Left lung (tissue), 4 donors: ENCODE measurements at regions not wholly inside any gene's neighbourhood (a gene's known extent, or its start where the extent isn't known, plus 50 kb on each side); places are given as distances from the start of the nearest gene placed in this dataset.

ENCODE experiments used
- ATAC-seq: fragments of 200-7000 bp; cut with Tn5 transposase; one replicate; pipeline ENCODE4 v1.9.1; 2020; ENCODE audit warnings: moderate library complexity
- DNase-seq, 4 donors: peaks; one replicate each; pipeline ENCODE4 v3.0.0-alpha.2; 2013 to 2020
- H3K27ac ChIP-seq, 2 donors: fragments of 200-600 bp; sonication (generic) in 1 of 2; one replicate each; pipeline versions ENCODE4 v1.5.0 to v1.8.0; 2020 to 2021
- H3K27me3 ChIP-seq, 2 donors: fragments of 200-600 bp; sonication (generic) in 1 of 2; one replicate each; pipeline versions ENCODE4 v1.5.0 to v1.8.0; 2020 to 2021
- H3K36me3 ChIP-seq, 2 donors: fragments of 200-600 bp; sonication (generic) in 1 of 2; one replicate each; pipeline versions ENCODE4 v1.5.0 to v1.8.0; 2020 to 2021
- H3K4me1 ChIP-seq, 2 donors: fragments of 200-600 bp; one replicate each; pipeline ENCODE4 v1.8.0; 2021
- H3K4me3 ChIP-seq, 2 donors: fragments of 200-600 bp; sonication (generic) in 1 of 2; one replicate each; pipeline versions ENCODE4 v1.5.0 to v1.8.0; 2020 to 2021; ENCODE audit warnings: mild to moderate bottlenecking in 1 of 2
- H3K9me3 ChIP-seq, 2 donors: fragments of 200-600 bp; sonication (generic) in 1 of 2; one replicate each; pipeline versions ENCODE4 v1.5.0 to v1.8.0; 2020 to 2021
- intact Hi-C, 2 donors: fragments of 100-400 bp; cut with DNase I; formaldehyde crosslinking; loops; one replicate each; pipeline versions ENCODE4 v1.11.2 to v1.14.2; 2022
- TF ChIP-seq, protein P1 (sequence below), 2 donors: fragments of 200-600 bp; sonication (generic) in 1 of 2; IDR thresholded peaks; one replicate each; pipeline versions ENCODE4 v1.5.0 to v1.8.0; 2021; ENCODE audit warnings: antibody characterized with exemption in 2 of 2
- donor health status: DM: no; HTN: yes; CAD: no.
- donor health status: DM: no; HTN: no; CAD: no.

DNA sequence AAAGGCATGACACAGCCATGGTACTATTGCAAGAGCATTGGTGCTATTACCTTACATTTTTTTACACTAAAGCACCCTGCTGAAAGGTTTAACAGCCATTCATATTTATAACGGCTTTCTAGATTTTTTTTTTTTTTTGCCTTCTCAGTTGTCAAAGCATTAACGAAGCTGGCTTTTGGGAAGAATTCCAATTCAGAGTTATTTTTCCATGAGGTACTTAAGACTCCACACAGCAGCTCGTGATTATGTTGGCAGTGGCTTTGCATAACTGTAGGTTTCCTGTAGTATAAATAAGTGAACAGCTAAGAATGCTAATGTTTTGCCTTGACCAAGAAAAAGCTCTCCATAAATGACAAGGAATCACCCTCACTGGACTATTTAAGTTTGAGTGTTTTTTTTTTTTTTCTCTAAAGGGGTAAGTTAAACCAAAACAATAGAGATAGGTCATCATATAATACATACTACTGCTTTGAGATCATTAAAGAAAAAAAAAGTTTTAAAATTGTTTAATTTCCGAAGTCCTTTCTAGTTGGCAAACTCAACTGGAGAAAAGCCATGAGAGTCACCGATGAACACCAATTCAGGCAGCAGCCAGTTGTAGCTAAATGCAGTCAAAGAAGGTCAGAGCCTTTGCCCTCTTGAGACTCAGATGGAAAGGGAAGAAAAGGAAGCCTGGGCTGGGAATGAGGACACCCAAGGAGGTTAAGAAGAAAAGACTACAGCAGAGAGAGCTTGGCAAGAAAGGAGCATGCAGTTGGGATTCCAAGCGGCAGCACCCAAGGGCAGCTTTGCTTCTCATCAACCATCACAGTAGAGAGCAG lies 187.4 kb upstream of the NCKAP5 start:
- no peaks in the 10 kb centered on the region for H3K4me1 ChIP-seq
- TF ChIP-seq, protein P1, sequence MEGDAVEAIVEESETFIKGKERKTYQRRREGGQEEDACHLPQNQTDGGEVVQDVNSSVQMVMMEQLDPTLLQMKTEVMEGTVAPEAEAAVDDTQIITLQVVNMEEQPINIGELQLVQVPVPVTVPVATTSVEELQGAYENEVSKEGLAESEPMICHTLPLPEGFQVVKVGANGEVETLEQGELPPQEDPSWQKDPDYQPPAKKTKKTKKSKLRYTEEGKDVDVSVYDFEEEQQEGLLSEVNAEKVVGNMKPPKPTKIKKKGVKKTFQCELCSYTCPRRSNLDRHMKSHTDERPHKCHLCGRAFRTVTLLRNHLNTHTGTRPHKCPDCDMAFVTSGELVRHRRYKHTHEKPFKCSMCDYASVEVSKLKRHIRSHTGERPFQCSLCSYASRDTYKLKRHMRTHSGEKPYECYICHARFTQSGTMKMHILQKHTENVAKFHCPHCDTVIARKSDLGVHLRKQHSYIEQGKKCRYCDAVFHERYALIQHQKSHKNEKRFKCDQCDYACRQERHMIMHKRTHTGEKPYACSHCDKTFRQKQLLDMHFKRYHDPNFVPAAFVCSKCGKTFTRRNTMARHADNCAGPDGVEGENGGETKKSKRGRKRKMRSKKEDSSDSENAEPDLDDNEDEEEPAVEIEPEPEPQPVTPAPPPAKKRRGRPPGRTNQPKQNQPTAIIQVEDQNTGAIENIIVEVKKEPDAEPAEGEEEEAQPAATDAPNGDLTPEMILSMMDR (IDR thresholded peaks at IDR 0.05), result no peak
- no peak overlapping the region for H3K27ac ChIP-seq
- no peaks in the 10 kb centered on the region for H3K36me3 ChIP-seq
- ATAC-seq, result peak; percentile 68
- H3K27me3 ChIP-seq, result no peaks in the 10 kb centered on the region
- no peak overlapping the region for H3K4me3 ChIP-seq
- no peaks in the 10 kb centered on the region for H3K9me3 ChIP-seq
- intact Hi-C loops, result no loop called here
- DNase-seq, result peak in 2 of 4 donors; percentile 88 to 92

DNA sequence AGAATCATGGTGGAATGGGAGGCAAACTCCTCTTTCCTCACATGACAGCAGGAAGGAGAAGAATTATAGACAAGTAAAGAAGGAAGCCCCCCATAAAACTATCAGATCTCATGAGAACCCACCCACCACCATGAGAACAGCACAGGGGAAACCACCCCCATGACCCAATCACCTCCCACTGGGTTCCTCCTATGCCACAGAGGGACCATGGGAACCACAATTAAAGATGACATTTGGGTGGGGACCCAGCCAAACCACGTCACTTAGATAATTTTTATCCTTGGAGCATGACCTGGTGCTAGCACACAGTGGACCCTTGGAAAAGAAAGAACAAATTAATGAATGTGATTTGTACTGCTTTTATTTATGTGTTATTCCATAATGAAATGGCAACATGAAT lies 188.6 kb upstream of the NCKAP5 start:
- ATAC-seq (no peak), DNase-seq (no peak)
- TF ChIP-seq, protein P1 (IDR thresholded peaks at IDR 0.05), result no peak
- Histone ChIP-seq H3K27me3 (no peaks in the 10 kb centered on the region), H3K36me3 (no peaks in the 10 kb centered on the region), H3K27ac (no peak overlapping the region), H3K9me3 (no peaks in the 10 kb centered on the region), H3K4me3 (no peak overlapping the region), H3K4me1 (no peaks in the 10 kb centered on the region)
- intact Hi-C loops, result no loop called here

DNA sequence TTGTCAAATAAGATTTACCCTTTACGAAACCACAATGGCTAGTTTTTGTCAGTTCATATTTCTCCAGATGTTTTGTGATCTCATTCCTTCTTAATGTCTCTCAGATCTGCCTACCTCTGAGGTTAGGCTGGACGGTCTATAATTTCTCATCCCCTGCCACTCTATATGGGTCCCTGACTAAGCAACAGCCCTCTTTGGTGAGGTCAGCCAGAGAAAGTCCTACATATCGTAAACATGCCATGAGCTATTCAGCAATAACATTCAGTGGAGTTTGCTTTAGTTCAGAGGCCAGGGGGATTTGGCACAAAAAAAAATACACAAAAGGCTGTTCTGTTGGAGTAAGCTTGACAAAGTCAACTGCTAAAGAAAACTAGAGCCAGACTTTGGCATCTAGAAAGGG lies 192.1 kb upstream of the NCKAP5 start:
- no peaks in the 10 kb centered on the region for H3K4me1 ChIP-seq
- ATAC-seq, result no peak
- TF ChIP-seq, protein P1 (IDR thresholded peaks at IDR 0.05), result no peak
- H3K27ac ChIP-seq, result no peak overlapping the region
- no peaks in the 10 kb centered on the region for H3K36me3 ChIP-seq
- H3K9me3 ChIP-seq, result no peaks in the 10 kb centered on the region
- no peaks in the 10 kb centered on the region for H3K27me3 ChIP-seq
- intact Hi-C loops, result no loop called here
- H3K4me3 ChIP-seq, result no peak overlapping the region
- DNase-seq, result peak in 1 of 4 donors; percentile 72

DNA sequence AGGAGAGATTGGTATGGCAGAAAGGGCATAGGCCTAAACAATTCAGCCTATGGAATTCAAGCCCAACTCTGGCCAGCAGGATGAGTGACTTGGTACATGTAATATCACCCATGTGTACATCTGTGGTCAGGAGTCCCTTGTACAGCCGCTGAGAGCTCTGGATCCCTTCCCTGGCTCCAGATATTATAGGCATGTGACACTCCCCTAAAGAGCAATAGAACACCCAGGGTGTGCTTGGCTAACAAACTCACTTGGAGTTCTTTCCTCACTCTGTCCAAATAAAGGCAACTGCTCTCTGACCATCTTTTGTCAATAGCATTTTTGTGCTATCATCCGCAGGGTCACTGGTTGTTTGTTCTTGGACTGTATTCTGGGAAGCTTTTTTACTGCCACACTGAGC lies 197.4 kb upstream of the NCKAP5 start:
- ATAC-seq, result peak; percentile 87

DNA sequence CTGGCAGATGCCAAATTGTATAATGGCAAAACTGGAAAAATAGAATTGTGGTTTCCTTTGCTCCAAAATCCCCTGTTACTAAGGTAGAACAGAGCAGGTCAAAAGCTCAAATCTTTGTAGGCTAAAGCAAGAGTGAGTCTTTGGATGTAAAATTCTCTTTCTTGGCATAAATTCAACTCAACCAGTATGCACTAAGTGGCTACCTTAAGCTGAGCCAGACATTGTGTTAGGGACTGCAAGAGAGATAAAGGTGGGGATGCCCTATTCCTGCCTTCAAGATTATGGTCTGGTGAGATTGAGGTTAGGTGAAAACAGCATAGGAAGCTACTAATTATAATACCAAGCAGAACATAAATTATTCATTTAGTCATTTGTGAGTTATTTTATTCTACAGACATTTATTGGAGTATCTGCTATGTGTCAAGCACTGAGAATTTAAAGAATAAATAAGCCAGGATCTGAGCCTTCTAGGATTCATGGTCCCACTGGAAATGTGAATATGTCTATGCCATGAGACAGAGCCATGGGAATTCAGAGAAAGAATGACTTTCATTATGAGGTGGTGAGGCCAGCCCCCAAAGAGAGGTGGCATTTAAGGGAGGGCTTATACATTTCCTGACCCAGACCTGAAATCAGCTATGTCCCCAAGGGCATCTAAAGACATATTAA lies 198.0 kb upstream of the NCKAP5 start:
- intact Hi-C loops, result no loop called here
- H3K4me3 ChIP-seq, result no peak overlapping the region
- TF ChIP-seq, protein P1 (IDR thresholded peaks at IDR 0.05), result no peak
- no peaks in the 10 kb centered on the region for H3K36me3 ChIP-seq
- H3K9me3 ChIP-seq, result no peaks in the 10 kb centered on the region
- no peaks in the 10 kb centered on the region for H3K27me3 ChIP-seq
- H3K4me1 ChIP-seq, result peaks cover 0 to 2% of the 10 kb centered on the region in 2 donors
- DNase-seq (no peak), ATAC-seq (peak; percentile 14)
- H3K27ac ChIP-seq, result no peak overlapping the region

More for the DNA sequence above, 197.4 kb upstream of the NCKAP5 start:
- no peaks in the 10 kb centered on the region for H3K9me3 ChIP-seq
- no peaks in the 10 kb centered on the region for H3K27me3 ChIP-seq
- no peaks in the 10 kb centered on the region for H3K36me3 ChIP-seq
- H3K27ac ChIP-seq, result no peak overlapping the region
- peak in 1 of 4 donors; percentile 65 for DNase-seq
- H3K4me1 ChIP-seq, result peaks cover 0 to 2% of the 10 kb centered on the region in 2 donors
- intact Hi-C loops, result no loop called here
- H3K4me3 ChIP-seq, result no peak overlapping the region
- TF ChIP-seq, protein P1 (IDR thresholded peaks at IDR 0.05), result no peak
